ENCODE measurements at regions not wholly inside any gene's neighbourhood (a gene's known extent, or its start where the extent isn't known, plus 50 kb on each side); places are given as distances from the start of the nearest gene placed in this dataset.

- H3K9ac ChIP-seq (ENCODE audit: control insufficient read depth, extremely low read depth, insufficient read depth, low read length), result no peak overlapping the region
- no peak for FAIRE-seq
These were observed 132.7 kb upstream of the NR3C2 start for GRCh38 chr4:148574911-148575310.

GRCh38 chr4:148574502-148574901, 132.3 kb upstream of the NR3C2 start:
- no peak overlapping the region for H3K4me3 ChIP-seq (ENCODE audit: control insufficient read depth in 2 of 3, extremely low read depth in 1 of 3, insufficient read depth in 2 of 3, low read depth in 1 of 3, low read length in 3 of 3)
- no peaks in the 10 kb centered on the region for H3K79me2 ChIP-seq (ENCODE audit: control insufficient read depth, insufficient read depth, low read length)
- H3K36me3 ChIP-seq (ENCODE audit: control insufficient read depth in 2 of 2, extremely low read depth in 1 of 2, insufficient read depth in 2 of 2, low read length in 2 of 2), result no peaks in the 10 kb centered on the region
- no peaks in the 10 kb centered on the region for H3K4me1 ChIP-seq (ENCODE audit: control insufficient read depth, extremely low read depth, insufficient read depth, low read length)
- no peaks in the 10 kb centered on the region for H4K20me1 ChIP-seq (ENCODE audit: control insufficient read depth, extremely low read depth, insufficient read depth, low read length)
- no peak for DNase-seq (ENCODE audit: low read depth, low spot score)
- dilution Hi-C loops (cut with MboI; ENCODE audit: extremely low pct_ligation_motif_present, low sequenced_read_pairs), result no loop called here
- FAIRE-seq, result no peak
- H3K9me3 ChIP-seq (ENCODE audit: control insufficient read depth, low read depth, low read length), result no peaks in the 10 kb centered on the region
- H3K9me1 ChIP-seq (ENCODE audit: control insufficient read depth, extremely low read depth, insufficient read depth, low read length), result no peaks in the 10 kb centered on the region
- H3K27me3 ChIP-seq (ENCODE audit: control insufficient read depth, extremely low read depth, insufficient read depth, low read length), result no peaks in the 10 kb centered on the region
- no peak for TF ChIP-seq CTCF (optimal IDR thresholded peaks at IDR 0.05 in 1 of 3, IDR thresholded peaks at IDR 0.05 in 1 of 3, conservative IDR thresholded peaks at IDR 0.05 in 1 of 3; ENCODE audit: extremely low read depth in 1 of 3, insufficient read depth in 2 of 3, low read length in 3 of 3)
- no peak for TF ChIP-seq EZH2 (IDR thresholded peaks at IDR 0.05; ENCODE audit: low read length)
- no peak overlapping the region for H2AFZ ChIP-seq (ENCODE audit: control insufficient read depth, low read length)
- H3K9ac ChIP-seq (ENCODE audit: control insufficient read depth, extremely low read depth, insufficient read depth, low read length), result no peak overlapping the region
- H3K27ac ChIP-seq (ENCODE audit: control insufficient read depth, insufficient read depth, low read length), result no peak overlapping the region
- H3K4me2 ChIP-seq (ENCODE audit: control insufficient read depth, extremely low read depth, insufficient read depth, low read depth, low read length), result no peak overlapping the region

More at GRCh38 chr4:148574911-148575310, 132.7 kb upstream of the NR3C2 start:
- DNase-seq (ENCODE audit: low read depth, low spot score), result no peak
- H2AFZ ChIP-seq (ENCODE audit: control insufficient read depth, low read length), result no peak overlapping the region
- dilution Hi-C loops (cut with MboI; ENCODE audit: extremely low pct_ligation_motif_present, low sequenced_read_pairs), result no loop called here
- H3K9me3 ChIP-seq (ENCODE audit: control insufficient read depth, low read depth, low read length), result no peaks in the 10 kb centered on the region
- no peaks in the 10 kb centered on the region for H3K36me3 ChIP-seq (ENCODE audit: control insufficient read depth in 2 of 2, extremely low read depth in 1 of 2, insufficient read depth in 2 of 2, low read length in 2 of 2)
- no peaks in the 10 kb centered on the region for H4K20me1 ChIP-seq (ENCODE audit: control insufficient read depth, extremely low read depth, insufficient read depth, low read length)
- no peak overlapping the region for H3K4me3 ChIP-seq (ENCODE audit: control insufficient read depth in 2 of 3, extremely low read depth in 1 of 3, insufficient read depth in 2 of 3, low read depth in 1 of 3, low read length in 3 of 3)
- H3K4me1 ChIP-seq (ENCODE audit: control insufficient read depth, extremely low read depth, insufficient read depth, low read length), result no peaks in the 10 kb centered on the region
- no peaks in the 10 kb centered on the region for H3K9me1 ChIP-seq (ENCODE audit: control insufficient read depth, extremely low read depth, insufficient read depth, low read length)
- no peak overlapping the region for H3K4me2 ChIP-seq (ENCODE audit: control insufficient read depth, extremely low read depth, insufficient read depth, low read depth, low read length)
- no peaks in the 10 kb centered on the region for H3K79me2 ChIP-seq (ENCODE audit: control insufficient read depth, insufficient read depth, low read length)
- no peak for TF ChIP-seq EZH2 (IDR thresholded peaks at IDR 0.05; ENCODE audit: low read length)
- TF ChIP-seq CTCF (optimal IDR thresholded peaks at IDR 0.05 in 1 of 3, IDR thresholded peaks at IDR 0.05 in 1 of 3, conservative IDR thresholded peaks at IDR 0.05 in 1 of 3; ENCODE audit: extremely low read depth in 1 of 3, insufficient read depth in 2 of 3, low read length in 3 of 3), result no peak
- no peaks in the 10 kb centered on the region for H3K27me3 ChIP-seq (ENCODE audit: control insufficient read depth, extremely low read depth, insufficient read depth, low read length)
- H3K27ac ChIP-seq (ENCODE audit: control insufficient read depth, insufficient read depth, low read length), result no peak overlapping the region
